Progenitor cell of endocrine pancreas (in vitro differentiated cells): ENCODE measurements at regions not wholly inside any gene's neighbourhood (a gene's known extent, or its start where the extent isn't known, plus 50 kb on each side); places are given as distances from the start of the nearest gene placed in this dataset.

ENCODE experiments used
- DNase-seq: peaks from one replicate; pipeline ENCODE4 v3.0.0; 2021; ENCODE audit warnings: low spot score; ENCODE audit not compliant: unreplicated experiment
- H3K27ac Mint-ChIP-seq: 2 replicates; pipeline ENCODE4 v1.8.0; 2021; ENCODE audit warnings: mild to moderate bottlenecking, moderate library complexity, mixed read lengths
- H3K27me3 Mint-ChIP-seq: 2 replicates; pipeline ENCODE4 v1.8.0; 2021; ENCODE audit warnings: mixed read lengths
- H3K36me3 Mint-ChIP-seq: 2 replicates; pipeline ENCODE4 v1.8.0; 2022; ENCODE audit warnings: mixed read lengths; ENCODE audit not compliant: insufficient read depth
- H3K4me1 Mint-ChIP-seq: 2 replicates; pipeline ENCODE4 v1.8.0; 2021; ENCODE audit warnings: low read depth, mixed read lengths
- H3K4me3 Mint-ChIP-seq: 2 replicates; pipeline ENCODE4 v1.8.0; 2021; ENCODE audit warnings: low read depth, mild to moderate bottlenecking, moderate library complexity, mixed read lengths
- H3K9me3 Mint-ChIP-seq: 2 replicates; pipeline ENCODE4 v1.8.0; 2021; ENCODE audit warnings: low read depth, mixed read lengths
- TF ChIP-seq, protein P1 (sequence below): fragments of 200-600 bp; sonication (generic); IDR thresholded peaks from one replicate; pipeline ENCODE4 v1.5.0; 2021; ENCODE audit warnings: antibody characterized with exemption, mild to moderate bottlenecking; ENCODE audit not compliant: unreplicated experiment

DNA sequence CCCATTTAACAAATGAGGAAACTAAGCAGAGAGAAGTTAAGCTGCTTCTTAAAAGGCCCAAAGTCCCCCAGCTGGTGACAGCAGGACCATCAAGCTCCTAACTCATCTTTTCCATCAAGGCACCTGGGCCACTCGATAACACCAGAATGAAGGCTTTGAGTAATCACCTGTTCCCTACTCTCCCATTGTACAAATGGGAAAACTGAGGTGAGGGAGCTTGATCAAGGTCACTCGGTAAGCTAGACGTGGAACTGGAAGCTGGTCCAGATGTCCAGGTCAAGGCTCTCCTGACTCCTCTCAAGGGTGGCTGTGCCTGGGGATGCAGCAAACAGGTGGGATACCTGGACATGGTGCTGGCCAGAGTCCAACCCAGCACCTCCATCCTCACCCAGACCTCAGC lies 90.6 kb upstream of the SHB start:
- H3K36me3 Mint-ChIP-seq = no peaks in the 10 kb centered on the region
- H3K4me1 Mint-ChIP-seq = peaks cover 7% of the 10 kb centered on the region
- H3K4me3 Mint-ChIP-seq = no peak overlapping the region
- TF ChIP-seq, protein P1, sequence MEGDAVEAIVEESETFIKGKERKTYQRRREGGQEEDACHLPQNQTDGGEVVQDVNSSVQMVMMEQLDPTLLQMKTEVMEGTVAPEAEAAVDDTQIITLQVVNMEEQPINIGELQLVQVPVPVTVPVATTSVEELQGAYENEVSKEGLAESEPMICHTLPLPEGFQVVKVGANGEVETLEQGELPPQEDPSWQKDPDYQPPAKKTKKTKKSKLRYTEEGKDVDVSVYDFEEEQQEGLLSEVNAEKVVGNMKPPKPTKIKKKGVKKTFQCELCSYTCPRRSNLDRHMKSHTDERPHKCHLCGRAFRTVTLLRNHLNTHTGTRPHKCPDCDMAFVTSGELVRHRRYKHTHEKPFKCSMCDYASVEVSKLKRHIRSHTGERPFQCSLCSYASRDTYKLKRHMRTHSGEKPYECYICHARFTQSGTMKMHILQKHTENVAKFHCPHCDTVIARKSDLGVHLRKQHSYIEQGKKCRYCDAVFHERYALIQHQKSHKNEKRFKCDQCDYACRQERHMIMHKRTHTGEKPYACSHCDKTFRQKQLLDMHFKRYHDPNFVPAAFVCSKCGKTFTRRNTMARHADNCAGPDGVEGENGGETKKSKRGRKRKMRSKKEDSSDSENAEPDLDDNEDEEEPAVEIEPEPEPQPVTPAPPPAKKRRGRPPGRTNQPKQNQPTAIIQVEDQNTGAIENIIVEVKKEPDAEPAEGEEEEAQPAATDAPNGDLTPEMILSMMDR = no peak
- no peak for DNase-seq
- no peaks in the 10 kb centered on the region for H3K9me3 Mint-ChIP-seq
- H3K27ac Mint-ChIP-seq = no peak overlapping the region
- H3K27me3 Mint-ChIP-seq = no peaks in the 10 kb centered on the region

DNA sequence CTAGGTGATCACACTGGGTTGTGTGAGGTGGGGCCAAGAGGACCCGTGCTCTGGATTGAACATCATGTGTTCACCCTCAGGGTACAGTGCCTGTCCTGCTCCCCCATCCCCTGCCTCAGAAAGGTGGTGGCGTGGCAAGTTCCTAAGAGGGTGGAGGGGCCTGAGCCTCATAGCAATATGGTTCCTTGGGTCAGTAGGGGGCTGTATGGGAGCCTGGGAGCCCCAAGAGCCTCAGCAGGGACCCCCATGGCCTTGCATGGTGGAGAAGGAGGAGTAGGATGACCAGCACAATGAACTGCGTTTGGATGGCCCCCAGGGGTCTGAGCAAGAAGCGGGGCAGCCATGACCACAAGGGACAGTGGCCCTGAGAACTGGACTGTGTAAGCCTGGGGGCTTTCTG lies 89.6 kb upstream of the SHB start:
- peaks cover 15% of the 10 kb centered on the region for H3K4me1 Mint-ChIP-seq

DNA sequence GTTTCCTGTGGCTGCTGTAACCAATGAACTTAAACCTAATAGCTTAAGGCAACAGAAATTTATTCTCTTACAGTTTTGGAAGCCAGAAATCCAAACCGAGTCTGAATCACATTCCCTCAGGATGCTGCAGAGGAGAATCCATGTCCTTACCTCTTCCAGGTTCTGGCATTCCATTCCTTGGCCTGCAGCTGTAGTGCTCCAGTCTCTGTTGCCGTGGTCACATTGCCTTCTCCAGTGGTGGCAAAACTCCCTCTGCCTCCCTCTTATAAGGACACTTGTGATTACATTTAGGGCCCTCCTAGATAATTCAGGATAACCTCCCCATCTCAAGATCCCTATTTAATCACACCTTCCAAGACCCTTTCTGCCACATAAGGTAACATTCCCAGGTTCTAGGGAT lies 88.7 kb upstream of the SHB start:
- H3K27ac Mint-ChIP-seq = no peak overlapping the region
- no peaks in the 10 kb centered on the region for H3K36me3 Mint-ChIP-seq
- peaks cover 3% of the 10 kb centered on the region for H3K27me3 Mint-ChIP-seq
- H3K4me1 Mint-ChIP-seq = peaks cover 20% of the 10 kb centered on the region
- TF ChIP-seq, protein P1 = no peak
- H3K4me3 Mint-ChIP-seq = no peak overlapping the region
- no peaks in the 10 kb centered on the region for H3K9me3 Mint-ChIP-seq
- no peak for DNase-seq

More for the DNA sequence above, 89.6 kb upstream of the SHB start:
- H3K4me3 Mint-ChIP-seq = no peak overlapping the region
- no peak overlapping the region for H3K27ac Mint-ChIP-seq
- no peaks in the 10 kb centered on the region for H3K36me3 Mint-ChIP-seq
- peaks cover 3% of the 10 kb centered on the region for H3K27me3 Mint-ChIP-seq
- TF ChIP-seq, protein P1 = no peak
- H3K9me3 Mint-ChIP-seq = no peaks in the 10 kb centered on the region
- no peak for DNase-seq

DNA sequence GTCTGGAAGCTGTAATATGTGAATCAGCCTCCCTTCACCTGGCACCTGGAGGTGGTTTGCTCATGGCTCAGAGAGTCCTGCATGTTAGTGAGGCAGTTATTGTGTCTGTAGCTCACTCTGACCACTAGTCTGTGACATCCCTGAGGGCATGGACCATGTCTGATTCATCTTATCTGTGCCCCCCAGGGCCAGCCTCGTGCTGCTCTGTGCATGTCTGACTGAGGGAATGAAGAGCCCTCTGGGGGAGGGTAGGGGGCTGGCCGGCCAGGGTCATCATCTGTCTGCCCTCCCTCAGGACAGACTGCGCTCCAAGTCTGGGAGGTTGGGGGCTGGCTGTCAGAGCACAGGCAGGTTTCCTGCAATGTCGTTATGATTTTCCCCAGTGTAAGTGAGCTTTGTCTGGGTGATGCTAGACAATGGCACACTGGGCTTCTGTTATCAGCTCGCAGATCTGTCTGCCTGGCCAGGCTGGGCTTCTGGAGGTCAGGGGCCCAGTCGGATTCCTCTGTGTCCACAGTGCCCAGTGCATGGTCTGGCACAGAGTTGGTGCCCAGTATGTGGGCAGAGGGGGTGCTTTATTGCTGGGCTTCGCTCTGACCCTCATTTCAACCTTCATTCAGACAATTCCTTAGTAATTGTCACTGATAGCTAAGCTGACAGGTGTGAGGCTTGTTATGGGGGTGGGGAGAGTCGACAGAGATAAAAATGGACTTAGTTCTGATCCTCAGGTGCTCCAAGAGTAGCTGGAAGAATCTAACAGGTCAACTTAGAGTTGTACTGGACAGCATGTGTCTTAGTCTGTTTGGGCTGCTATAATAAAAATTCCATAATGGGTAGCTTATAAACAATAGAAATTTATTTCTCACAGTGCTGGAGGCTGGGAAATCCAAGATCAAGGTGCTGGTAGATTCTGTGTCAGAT lies 85.7 kb upstream of the SHB start:
- Mint-ChIP-seq H3K4me1 (peaks cover 22% of the 10 kb centered on the region), H3K36me3 (no peaks in the 10 kb centered on the region), H3K27ac (no peak overlapping the region), H3K4me3 (no peak overlapping the region), H3K27me3 (peaks cover 6% of the 10 kb centered on the region), H3K9me3 (no peaks in the 10 kb centered on the region)
- TF ChIP-seq, protein P1 = no peak
- no peak for DNase-seq

DNA sequence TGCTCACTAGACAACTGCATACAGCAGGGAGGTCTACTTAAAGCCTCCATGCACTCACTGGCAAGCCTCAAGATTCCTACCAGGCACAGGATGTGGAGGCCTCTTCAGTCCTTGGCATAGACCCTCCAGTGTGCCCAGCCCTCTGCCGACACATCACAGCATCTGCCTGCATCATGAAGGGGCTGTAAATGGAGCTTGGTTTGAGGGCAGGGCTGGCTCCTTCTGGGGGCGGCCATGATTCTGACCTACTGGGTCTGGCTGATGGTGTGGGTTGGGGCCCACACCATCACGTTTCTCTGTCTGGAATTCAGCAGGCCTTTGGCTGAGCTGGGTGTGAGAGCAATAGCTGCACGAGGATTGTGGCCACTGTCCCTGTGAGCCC lies 84.9 kb upstream of the SHB start:
- no peaks in the 10 kb centered on the region for H3K9me3 Mint-ChIP-seq
- no peak for DNase-seq
- TF ChIP-seq, protein P1 = no peak
- H3K27me3 Mint-ChIP-seq = peaks cover 11% of the 10 kb centered on the region
- no peaks in the 10 kb centered on the region for H3K36me3 Mint-ChIP-seq
- no peak overlapping the region for H3K4me3 Mint-ChIP-seq
- H3K27ac Mint-ChIP-seq = no peak overlapping the region
- H3K4me1 Mint-ChIP-seq = peaks cover 22% of the 10 kb centered on the region
